ENCODE measurements at regions not wholly inside any gene's neighbourhood (a gene's known extent, or its start where the extent isn't known, plus 50 kb on each side); places are given as distances from the start of the nearest gene placed in this dataset.
A peak's percentile ranks its signal among the peaks of the same experiment; 100 is the strongest.

DNA sequence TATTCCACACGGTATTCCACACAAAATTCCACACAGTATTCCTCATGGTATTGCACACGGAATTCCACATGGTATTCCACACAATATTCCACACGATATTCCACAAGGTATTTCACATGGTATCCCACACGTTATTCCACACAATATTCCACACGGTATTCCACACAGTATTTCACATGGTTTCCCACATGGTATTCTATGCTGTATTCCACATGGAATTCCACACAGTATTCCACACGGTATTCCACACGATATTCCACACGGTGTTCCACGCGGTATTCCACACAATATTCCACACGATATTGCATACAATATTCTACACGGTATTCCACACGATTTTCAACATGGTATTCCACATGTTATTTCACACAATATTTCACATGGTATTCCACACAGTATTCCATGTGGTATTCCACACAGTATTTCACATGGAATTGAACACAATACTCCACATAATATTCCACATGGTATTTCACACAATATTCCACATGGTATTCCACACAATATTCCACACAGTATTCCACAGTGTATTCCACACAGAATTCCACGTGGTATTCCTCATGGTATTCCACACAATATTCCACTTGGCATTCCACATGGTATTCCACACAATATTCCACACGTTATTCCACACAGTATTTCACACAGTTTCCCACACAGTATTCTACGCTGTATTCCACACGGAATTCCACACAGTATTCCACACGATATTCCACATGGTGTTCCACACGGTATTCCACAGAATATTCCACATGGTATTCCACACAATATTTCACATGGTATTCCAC is 136.0 kb upstream of the CHST15 start (continued):
- TF ChIP-seq, protein P1, sequence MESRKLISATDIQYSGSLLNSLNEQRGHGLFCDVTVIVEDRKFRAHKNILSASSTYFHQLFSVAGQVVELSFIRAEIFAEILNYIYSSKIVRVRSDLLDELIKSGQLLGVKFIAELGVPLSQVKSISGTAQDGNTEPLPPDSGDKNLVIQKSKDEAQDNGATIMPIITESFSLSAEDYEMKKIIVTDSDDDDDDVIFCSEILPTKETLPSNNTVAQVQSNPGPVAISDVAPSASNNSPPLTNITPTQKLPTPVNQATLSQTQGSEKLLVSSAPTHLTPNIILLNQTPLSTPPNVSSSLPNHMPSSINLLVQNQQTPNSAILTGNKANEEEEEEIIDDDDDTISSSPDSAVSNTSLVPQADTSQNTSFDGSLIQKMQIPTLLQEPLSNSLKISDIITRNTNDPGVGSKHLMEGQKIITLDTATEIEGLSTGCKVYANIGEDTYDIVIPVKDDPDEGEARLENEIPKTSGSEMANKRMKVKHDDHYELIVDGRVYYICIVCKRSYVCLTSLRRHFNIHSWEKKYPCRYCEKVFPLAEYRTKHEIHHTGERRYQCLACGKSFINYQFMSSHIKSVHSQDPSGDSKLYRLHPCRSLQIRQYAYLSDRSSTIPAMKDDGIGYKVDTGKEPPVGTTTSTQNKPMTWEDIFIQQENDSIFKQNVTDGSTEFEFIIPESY (IDR thresholded peaks at IDR 0.05), result no peak
- TF ChIP-seq NBN (IDR thresholded peaks at IDR 0.05) (no peak), IKZF1 (conservative IDR thresholded peaks at IDR 0.05) (peak; percentile 97), YBX1 (IDR thresholded peaks at IDR 0.05) (no peak), GATAD2B (conservative IDR thresholded peaks at IDR 0.05; ENCODE audit: low read depth) (peak; percentile 60; the same call in 1 of the 2 replicates), MTA2 (IDR thresholded peaks at IDR 0.05; ENCODE audit: low read depth) (peak; percentile 65; the same call in 1 of the 2 replicates), ZNF207 (IDR thresholded peaks at IDR 0.05; ENCODE audit: borderline replicate concordance) (no peak), HDAC2 (IDR thresholded peaks at IDR 0.05) (peak; percentile 98), ZNF274 (IDR thresholded peaks at IDR 0.05; ENCODE audit: insufficient read depth, insufficient read length) (no peak)
- TF ChIP-seq, protein P2, sequence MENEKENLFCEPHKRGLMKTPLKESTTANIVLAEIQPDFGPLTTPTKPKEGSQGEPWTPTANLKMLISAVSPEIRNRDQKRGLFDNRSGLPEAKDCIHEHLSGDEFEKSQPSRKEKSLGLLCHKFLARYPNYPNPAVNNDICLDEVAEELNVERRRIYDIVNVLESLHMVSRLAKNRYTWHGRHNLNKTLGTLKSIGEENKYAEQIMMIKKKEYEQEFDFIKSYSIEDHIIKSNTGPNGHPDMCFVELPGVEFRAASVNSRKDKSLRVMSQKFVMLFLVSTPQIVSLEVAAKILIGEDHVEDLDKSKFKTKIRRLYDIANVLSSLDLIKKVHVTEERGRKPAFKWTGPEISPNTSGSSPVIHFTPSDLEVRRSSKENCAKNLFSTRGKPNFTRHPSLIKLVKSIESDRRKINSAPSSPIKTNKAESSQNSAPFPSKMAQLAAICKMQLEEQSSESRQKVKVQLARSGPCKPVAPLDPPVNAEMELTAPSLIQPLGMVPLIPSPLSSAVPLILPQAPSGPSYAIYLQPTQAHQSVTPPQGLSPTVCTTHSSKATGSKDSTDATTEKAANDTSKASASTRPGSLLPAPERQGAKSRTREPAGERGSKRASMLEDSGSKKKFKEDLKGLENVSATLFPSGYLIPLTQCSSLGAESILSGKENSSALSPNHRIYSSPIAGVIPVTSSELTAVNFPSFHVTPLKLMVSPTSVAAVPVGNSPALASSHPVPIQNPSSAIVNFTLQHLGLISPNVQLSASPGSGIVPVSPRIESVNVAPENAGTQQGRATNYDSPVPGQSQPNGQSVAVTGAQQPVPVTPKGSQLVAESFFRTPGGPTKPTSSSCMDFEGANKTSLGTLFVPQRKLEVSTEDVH (IDR thresholded peaks at IDR 0.05; ENCODE audit: low read depth, partially characterized antibody), result no peak
- TF ChIP-seq, protein P3, sequence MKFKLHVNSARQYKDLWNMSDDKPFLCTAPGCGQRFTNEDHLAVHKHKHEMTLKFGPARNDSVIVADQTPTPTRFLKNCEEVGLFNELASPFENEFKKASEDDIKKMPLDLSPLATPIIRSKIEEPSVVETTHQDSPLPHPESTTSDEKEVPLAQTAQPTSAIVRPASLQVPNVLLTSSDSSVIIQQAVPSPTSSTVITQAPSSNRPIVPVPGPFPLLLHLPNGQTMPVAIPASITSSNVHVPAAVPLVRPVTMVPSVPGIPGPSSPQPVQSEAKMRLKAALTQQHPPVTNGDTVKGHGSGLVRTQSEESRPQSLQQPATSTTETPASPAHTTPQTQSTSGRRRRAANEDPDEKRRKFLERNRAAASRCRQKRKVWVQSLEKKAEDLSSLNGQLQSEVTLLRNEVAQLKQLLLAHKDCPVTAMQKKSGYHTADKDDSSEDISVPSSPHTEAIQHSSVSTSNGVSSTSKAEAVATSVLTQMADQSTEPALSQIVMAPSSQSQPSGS (IDR thresholded peaks at IDR 0.05; ENCODE audit: low read length), result no peak

All from GM12878 (cell line).